Endothelial cell (in vitro differentiated cells): ENCODE measurements at regions not wholly inside any gene's neighbourhood (a gene's known extent, or its start where the extent isn't known, plus 50 kb on each side); places are given as distances from the start of the nearest gene placed in this dataset.

Experiments used
- DNase-seq: peaks from one replicate; pipeline ENCODE4 v3.0.0; 2021; ENCODE audit warnings: low spot score
- H3K27ac Mint-ChIP-seq: one replicate; pipeline ENCODE4 v1.8.0; 2021; ENCODE audit warnings: mixed read lengths, inconsistent platforms; ENCODE audit not compliant: unreplicated experiment
- H3K27me3 Mint-ChIP-seq: one replicate; pipeline ENCODE4 v1.8.0; 2021; ENCODE audit warnings: mild to moderate bottlenecking, moderate library complexity, mixed read lengths, inconsistent platforms; ENCODE audit not compliant: unreplicated experiment
- H3K36me3 Mint-ChIP-seq: one replicate; pipeline ENCODE4 v1.8.0; 2021; ENCODE audit warnings: mild to moderate bottlenecking, low read depth, mixed read lengths, inconsistent platforms; ENCODE audit not compliant: unreplicated experiment
- H3K4me1 Mint-ChIP-seq: one replicate; pipeline ENCODE4 v1.8.0; 2021; ENCODE audit warnings: mild to moderate bottlenecking, mixed read lengths, inconsistent platforms; ENCODE audit not compliant: unreplicated experiment
- H3K4me3 Mint-ChIP-seq: one replicate; pipeline ENCODE4 v1.8.0; 2021; ENCODE audit warnings: mild to moderate bottlenecking, mixed read lengths, inconsistent platforms; ENCODE audit not compliant: unreplicated experiment
- H3K9me3 Mint-ChIP-seq: one replicate; pipeline ENCODE4 v1.8.0; 2021; ENCODE audit warnings: mixed read lengths, inconsistent platforms; ENCODE audit not compliant: unreplicated experiment
- CTCF ChIP-seq: fragments of 200-600 bp; sonication (generic); IDR thresholded peaks from one replicate; pipeline ENCODE4 v1.5.0; 2021; ENCODE audit warnings: antibody characterized with exemption; ENCODE audit not compliant: unreplicated experiment

- H3K4me1 Mint-ChIP-seq = no peaks in the 10 kb centered on the region
- no peaks in the 10 kb centered on the region for H3K27me3 Mint-ChIP-seq
- H3K27ac Mint-ChIP-seq = no peak overlapping the region
- H3K36me3 Mint-ChIP-seq = no peaks in the 10 kb centered on the region
- no peak for DNase-seq
- no peak for TF ChIP-seq CTCF
- H3K4me3 Mint-ChIP-seq = no peak overlapping the region
- H3K9me3 Mint-ChIP-seq = no peaks in the 10 kb centered on the region
Observed at GRCh38 chr1:237983496-237983895, 92.8 kb upstream of the ZP4 start.

GRCh38 chr1:237981223-237981622 lies 90.5 kb upstream of the ZP4 start:
- TF ChIP-seq CTCF = no peak
- H3K36me3 Mint-ChIP-seq = no peaks in the 10 kb centered on the region
- no peaks in the 10 kb centered on the region for H3K9me3 Mint-ChIP-seq
- H3K27ac Mint-ChIP-seq = no peak overlapping the region
- H3K4me3 Mint-ChIP-seq = no peak overlapping the region
- no peak for DNase-seq
- no peaks in the 10 kb centered on the region for H3K27me3 Mint-ChIP-seq
- no peaks in the 10 kb centered on the region for H3K4me1 Mint-ChIP-seq

- no peaks in the 10 kb centered on the region for H3K4me1 Mint-ChIP-seq
- H3K27ac Mint-ChIP-seq = no peak overlapping the region
- H3K27me3 Mint-ChIP-seq = no peaks in the 10 kb centered on the region
- no peaks in the 10 kb centered on the region for H3K9me3 Mint-ChIP-seq
- TF ChIP-seq CTCF = no peak
- H3K4me3 Mint-ChIP-seq = no peak overlapping the region
- H3K36me3 Mint-ChIP-seq = no peaks in the 10 kb centered on the region
- no peak for DNase-seq
Observed at GRCh38 chr1:237976331-237976730, 85.6 kb upstream of the ZP4 start.

DNA sequence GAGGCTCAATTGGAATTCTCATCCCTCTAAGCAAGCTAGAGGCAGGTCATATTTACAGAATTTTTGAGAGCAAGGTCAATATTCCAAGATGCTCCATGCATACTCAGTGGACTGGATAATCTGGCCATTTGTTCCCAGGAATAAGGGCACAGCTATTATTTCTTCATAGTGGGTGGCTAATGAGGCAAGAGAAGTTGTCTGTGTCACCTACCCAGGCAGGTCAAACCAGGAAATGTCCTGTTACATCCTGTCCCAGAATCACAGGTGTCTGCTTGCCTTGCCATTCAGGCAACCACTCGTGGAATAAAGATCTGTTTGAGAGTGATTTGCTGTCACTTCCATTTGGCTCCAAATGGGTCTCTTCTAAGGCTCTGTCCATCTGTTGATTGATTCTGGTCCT lies 85.2 kb upstream of the ZP4 start:
- no peaks in the 10 kb centered on the region for H3K36me3 Mint-ChIP-seq
- DNase-seq = no peak
- H3K27me3 Mint-ChIP-seq = no peaks in the 10 kb centered on the region
- H3K9me3 Mint-ChIP-seq = no peaks in the 10 kb centered on the region
- H3K27ac Mint-ChIP-seq = no peak overlapping the region
- H3K4me3 Mint-ChIP-seq = no peak overlapping the region
- no peak for TF ChIP-seq CTCF
- H3K4me1 Mint-ChIP-seq = no peaks in the 10 kb centered on the region

DNA sequence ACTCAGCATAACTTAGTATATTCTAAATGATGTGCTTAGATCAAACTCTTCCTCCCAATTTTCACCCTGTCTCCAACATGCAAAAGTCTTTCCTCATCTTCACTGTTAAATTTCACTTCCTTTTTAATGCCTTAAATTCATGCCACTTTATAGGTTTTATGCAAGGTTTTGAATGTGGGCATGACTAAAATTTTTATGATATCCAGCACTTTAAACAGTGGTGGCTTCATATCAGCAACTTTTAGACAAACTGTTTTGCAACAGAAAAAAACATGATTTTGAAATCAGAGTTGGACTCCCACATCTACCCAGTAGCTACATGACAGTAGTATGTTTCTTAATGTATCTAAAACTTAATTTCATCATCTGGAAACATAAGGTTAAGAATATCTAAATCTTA lies 84.7 kb upstream of the ZP4 start:
- no peak overlapping the region for H3K4me3 Mint-ChIP-seq
- TF ChIP-seq CTCF = no peak
- H3K27ac Mint-ChIP-seq = no peak overlapping the region
- H3K27me3 Mint-ChIP-seq = no peaks in the 10 kb centered on the region
- no peaks in the 10 kb centered on the region for H3K36me3 Mint-ChIP-seq
- H3K9me3 Mint-ChIP-seq = no peaks in the 10 kb centered on the region
- no peak for DNase-seq
- no peaks in the 10 kb centered on the region for H3K4me1 Mint-ChIP-seq
